ENCODE measurements at regions not wholly inside any gene's neighbourhood (a gene's known extent, or its start where the extent isn't known, plus 50 kb on each side); places are given as distances from the start of the nearest gene placed in this dataset.
"Not testable (repeated sequence)": the region's sequence is repeated elsewhere in the genome, so short reads cannot be mapped to it uniquely, and the experiment has no call there.

DNA sequence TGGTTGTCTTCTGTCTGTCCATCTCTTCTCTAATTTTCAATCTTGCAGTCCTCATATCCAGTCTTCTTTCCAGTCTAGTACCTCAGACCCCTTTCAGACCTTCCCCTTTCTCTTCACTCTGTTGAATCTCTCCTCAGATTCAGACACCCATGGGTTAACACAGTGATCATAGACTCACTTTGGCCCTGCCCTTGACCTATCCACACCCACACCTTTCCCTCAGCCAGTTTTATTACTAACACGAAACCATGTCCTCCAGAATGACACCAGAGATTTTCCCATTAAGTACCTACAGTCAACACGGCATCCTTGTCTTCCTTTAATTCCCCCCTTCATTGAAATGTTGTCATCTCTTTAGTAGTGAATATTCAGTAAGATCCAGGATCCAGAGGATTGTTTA lies 74.5 kb upstream of the UBE2E2 start:
- 74% methylated on average over 2 of the region's 2 CpGs for WGBS
- no peak for DNase-seq (ENCODE audit: extremely low spot score)
- H3K4me3 ChIP-seq (ENCODE audit: low read depth, low read length): no peak overlapping the region
- no peaks in the 10 kb centered on the region for H3K36me3 ChIP-seq (ENCODE audit: insufficient read depth)
- no peak overlapping the region for H3K27ac ChIP-seq (ENCODE audit: low read depth)
- no peaks in the 10 kb centered on the region for H3K4me1 ChIP-seq (ENCODE audit: insufficient read depth)

DNA sequence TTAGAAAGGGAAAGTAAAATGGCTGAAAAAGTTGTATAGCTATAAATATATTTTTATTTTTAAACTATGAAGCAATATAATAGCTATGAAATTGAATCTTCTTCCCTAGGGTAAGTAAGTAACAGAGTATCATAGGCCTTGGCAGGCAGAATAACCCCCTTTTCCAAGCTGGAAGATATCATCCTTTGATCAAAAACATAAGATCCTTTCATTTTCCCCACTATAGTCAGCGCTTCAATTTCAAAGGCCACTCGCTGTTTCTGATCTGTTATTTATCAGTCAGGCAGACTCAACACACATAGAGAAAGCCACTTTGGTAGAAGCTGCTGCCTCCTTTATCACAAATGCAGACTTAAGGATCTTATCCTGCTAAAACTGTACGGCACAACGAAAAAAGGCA lies 74.0 kb upstream of the UBE2E2 start:
- DNase-seq (ENCODE audit: extremely low spot score): no peak
- H3K4me1 ChIP-seq (ENCODE audit: insufficient read depth): no peaks in the 10 kb centered on the region
- H3K36me3 ChIP-seq (ENCODE audit: insufficient read depth): no peaks in the 10 kb centered on the region
- H3K4me3 ChIP-seq (ENCODE audit: low read depth, low read length): no peak overlapping the region
- H3K27ac ChIP-seq (ENCODE audit: low read depth): no peak overlapping the region
- WGBS: 29% methylated on average over 4 of the region's 4 CpGs

DNA sequence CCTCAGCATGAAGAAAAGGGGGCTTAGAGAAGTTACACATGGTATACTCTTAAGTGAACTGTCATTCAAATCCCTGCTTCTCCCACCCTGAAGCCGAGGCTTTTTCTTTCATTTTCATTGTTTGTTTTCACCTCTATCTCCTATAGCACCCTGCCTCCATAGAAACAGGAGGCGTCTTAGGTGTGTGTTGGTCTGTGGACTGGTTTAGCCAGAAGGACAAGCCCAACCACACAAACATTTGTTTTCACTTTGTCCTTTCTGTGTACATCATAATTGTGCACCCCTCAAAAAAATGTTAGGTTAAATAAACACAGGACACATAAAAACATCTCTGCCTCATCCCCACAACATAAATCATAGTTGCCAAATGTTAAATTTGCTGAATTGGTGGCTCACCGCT lies 73.3 kb upstream of the UBE2E2 start:
- Histone ChIP-seq H3K27ac (ENCODE audit: low read depth) (no peak overlapping the region), H3K4me3 (ENCODE audit: low read depth, low read length) (no peak overlapping the region), H3K36me3 (ENCODE audit: insufficient read depth) (no peaks in the 10 kb centered on the region), H3K4me1 (ENCODE audit: insufficient read depth) (no peaks in the 10 kb centered on the region)
- DNase-seq (ENCODE audit: extremely low spot score): peak; percentile 66
- 58% methylated on average over 3 of the region's 3 CpGs for WGBS

DNA sequence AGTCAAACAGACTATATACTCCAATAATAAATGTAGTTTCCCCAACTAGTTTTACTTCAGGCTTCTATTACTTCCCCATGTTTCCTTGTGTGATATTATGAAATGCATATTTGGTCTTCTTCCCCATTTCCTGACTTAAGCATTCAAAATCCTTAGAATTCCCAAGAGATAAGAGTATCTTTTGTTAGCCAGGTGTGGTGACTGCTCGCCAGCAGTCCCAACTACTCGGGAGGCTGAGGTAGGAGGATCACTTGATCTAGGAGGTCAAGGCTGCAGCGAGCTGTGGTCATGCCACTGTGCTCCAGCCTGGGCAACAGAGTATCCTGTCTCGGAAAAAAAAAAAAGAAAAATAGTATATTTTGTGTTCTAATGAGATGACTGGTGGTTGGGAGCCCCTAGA lies 72.7 kb upstream of the UBE2E2 start:
- H3K27ac ChIP-seq (ENCODE audit: low read depth): no peak overlapping the region
- 92% methylated on average over 4 of the region's 4 CpGs for WGBS
- no peak overlapping the region for H3K4me3 ChIP-seq (ENCODE audit: low read depth, low read length)
- H3K4me1 ChIP-seq (ENCODE audit: insufficient read depth): no peaks in the 10 kb centered on the region
- H3K36me3 ChIP-seq (ENCODE audit: insufficient read depth): no peaks in the 10 kb centered on the region
- DNase-seq (ENCODE audit: extremely low spot score): no peak

DNA sequence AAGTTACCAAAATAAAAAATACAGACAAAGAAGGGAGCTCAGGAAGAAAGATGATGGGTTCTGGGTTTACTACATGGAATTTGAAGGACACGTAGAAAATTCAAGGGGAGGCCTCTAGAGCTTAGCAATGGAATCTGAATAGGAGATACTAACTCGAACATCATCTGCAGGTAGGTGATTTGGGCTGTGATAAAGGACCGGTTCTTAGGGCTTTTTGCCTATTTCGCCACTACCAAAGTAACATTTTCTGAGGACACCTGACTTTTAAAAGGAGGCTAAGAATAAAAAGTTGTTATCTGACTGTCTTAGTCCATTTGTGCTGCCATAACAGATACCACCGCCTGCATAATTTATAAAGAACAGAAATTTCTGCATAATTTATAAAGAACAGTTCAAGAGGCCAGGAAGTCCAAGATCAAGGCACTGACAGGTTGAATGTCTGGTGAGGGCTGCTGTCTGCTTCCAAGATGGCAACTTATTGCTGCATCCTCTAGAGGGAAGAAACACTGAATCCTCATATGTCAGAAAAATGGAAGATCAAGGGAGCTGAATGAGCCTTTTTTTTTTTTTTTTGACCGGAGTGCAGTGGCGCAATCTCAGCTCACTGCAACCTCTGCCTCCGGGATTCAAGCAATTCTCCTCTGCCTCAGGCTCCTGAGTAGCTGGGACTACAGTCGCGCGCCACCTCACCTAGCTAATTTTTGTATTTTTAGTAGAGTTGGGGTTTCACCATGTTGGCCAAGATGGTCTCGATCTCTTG lies 67.9 kb upstream of the UBE2E2 start:
- Histone ChIP-seq H3K36me3 (ENCODE audit: insufficient read depth) (no peaks in the 10 kb centered on the region), H3K27ac (ENCODE audit: low read depth) (no peak overlapping the region), H3K4me3 (ENCODE audit: low read depth, low read length) (no peak overlapping the region), H3K4me1 (ENCODE audit: insufficient read depth) (no peaks in the 10 kb centered on the region)
- 88% methylated on average over 12 of the region's 12 CpGs for WGBS
- DNase-seq (ENCODE audit: extremely low spot score): no peak

DNA sequence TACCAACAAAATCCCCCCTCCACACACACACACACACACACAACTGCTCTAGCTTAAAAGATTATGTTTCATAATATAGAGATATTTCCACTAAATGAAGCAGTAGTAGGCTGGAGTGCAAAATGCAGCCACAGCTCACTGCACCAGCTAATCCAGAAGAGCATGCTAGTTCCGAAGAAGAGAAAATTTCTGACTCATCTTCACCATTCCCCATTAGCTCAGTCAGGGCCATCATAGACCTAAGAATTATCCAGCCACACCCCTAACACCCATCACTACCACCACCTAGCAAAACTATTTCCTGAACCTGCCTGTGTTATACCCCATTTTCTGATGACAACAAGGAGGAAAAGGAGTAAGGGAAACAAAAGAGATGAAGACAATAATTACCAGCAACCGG lies 67.1 kb upstream of the UBE2E2 start:
- Histone ChIP-seq H3K4me1 (ENCODE audit: insufficient read depth) (no peaks in the 10 kb centered on the region), H3K36me3 (ENCODE audit: insufficient read depth) (no peaks in the 10 kb centered on the region), H3K4me3 (ENCODE audit: low read depth, low read length) (no peak overlapping the region), H3K27ac (ENCODE audit: low read depth) (no peak overlapping the region)
- 92% methylated on average over 2 of the region's 2 CpGs for WGBS
- DNase-seq (ENCODE audit: extremely low spot score): no peak

DNA sequence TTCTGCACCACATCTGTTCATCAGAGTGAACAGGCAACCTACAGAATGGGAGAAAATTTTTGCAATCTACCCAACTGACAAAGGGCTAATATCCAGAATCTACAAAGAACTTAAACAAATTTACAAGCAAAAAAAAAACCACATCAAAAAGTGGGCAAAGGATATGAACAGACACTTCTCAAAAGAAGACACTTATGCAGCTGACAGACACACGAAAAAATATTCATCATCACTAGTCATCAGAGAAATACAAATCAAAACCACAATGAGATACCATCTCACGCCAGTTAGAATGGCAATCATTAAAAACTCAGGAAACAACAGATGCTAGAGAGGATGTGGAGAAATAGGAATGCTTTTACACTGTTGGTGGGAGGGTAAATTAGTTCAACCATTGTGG lies 59.1 kb upstream of the UBE2E2 start:
- not testable (repeated sequence) for H3K36me3 ChIP-seq (ENCODE audit: insufficient read depth); H3K4me3 ChIP-seq (ENCODE audit: low read depth, low read length); H3K4me1 ChIP-seq (ENCODE audit: insufficient read depth); H3K27ac ChIP-seq (ENCODE audit: low read depth); DNase-seq (ENCODE audit: extremely low spot score)
- 82% methylated on average over 2 of the region's 2 CpGs for WGBS

DNA sequence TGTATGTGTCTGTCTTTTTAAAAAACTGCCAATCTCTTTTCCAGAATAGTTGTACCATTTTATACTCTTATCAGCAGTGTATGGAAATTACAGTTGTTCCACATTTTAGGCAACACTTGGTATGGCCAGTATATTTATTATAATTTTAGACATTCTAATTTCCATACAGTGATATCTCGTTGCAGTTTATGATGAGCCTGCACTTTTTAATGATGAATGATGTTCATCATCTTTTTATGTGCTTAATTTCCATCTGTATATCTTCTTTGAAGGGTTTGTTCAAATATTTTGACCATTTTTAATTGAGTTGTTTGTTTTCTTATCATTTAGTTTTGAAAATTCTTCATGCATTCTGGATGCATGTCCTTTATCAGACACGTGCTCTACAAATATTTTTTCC lies 57.0 kb upstream of the UBE2E2 start:
- Histone ChIP-seq H3K4me3 (ENCODE audit: low read depth, low read length) (no peak overlapping the region), H3K4me1 (ENCODE audit: insufficient read depth) (no peaks in the 10 kb centered on the region), H3K36me3 (ENCODE audit: insufficient read depth) (no peaks in the 10 kb centered on the region), H3K27ac (ENCODE audit: low read depth) (no peak overlapping the region)
- DNase-seq (ENCODE audit: extremely low spot score): no peak
- 79% methylated on average over 2 of the region's 2 CpGs for WGBS

DNA sequence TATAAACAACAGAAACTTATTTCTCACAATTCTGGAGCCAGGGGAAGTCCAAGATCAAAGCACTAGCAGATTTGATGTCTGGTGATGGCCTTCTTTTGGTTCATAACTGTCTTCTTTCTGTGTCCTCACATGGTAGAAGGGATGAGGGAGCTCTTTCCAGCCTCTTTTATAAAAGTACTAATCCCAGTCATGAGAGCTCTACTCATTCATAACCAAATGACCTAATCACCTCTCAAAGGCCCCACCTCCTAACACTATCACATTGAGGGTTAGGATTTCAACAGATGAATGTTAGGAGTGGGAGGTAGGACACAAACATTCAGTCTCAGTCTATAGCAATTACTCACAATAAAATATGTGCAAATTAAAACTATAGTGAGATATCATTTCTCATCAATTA lies 50.1 kb upstream of the UBE2E2 start:
- DNase-seq (ENCODE audit: extremely low spot score): no peak
- Histone ChIP-seq H3K4me3 (ENCODE audit: low read depth, low read length) (no peak overlapping the region), H3K36me3 (ENCODE audit: insufficient read depth) (no peaks in the 10 kb centered on the region), H3K4me1 (ENCODE audit: insufficient read depth) (no peaks in the 10 kb centered on the region), H3K27ac (ENCODE audit: low read depth) (no peak overlapping the region)
